ENCODE measurements at regions not wholly inside any gene's neighbourhood (a gene's known extent, or its start where the extent isn't known, plus 50 kb on each side); places are given as distances from the start of the nearest gene placed in this dataset.

DNA sequence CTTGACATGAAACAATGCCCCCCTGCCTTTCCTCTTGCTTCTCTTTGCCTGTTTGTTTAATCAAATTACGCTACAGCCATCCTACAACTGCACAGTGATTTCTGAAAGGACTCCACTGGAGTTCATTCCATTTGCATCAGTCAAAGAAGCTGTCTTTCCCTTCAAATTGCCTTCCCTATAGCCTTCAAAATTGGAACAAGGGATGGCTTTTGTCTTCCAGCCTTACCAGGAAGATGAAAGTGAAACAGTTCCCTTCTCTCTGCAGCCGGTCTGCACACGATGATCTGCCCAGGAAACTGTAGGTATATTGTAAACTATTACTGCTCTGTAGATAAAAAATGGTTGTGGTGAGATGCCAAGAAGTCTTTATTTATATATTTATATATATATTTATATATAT lies 65.6 kb upstream of the ETS2 start:
- no peak overlapping the region for H3K4me3 ChIP-seq (ENCODE audit: low read depth, low read length)
- no peak for DNase-seq (ENCODE audit: low read depth)
- TF ChIP-seq, protein P1, sequence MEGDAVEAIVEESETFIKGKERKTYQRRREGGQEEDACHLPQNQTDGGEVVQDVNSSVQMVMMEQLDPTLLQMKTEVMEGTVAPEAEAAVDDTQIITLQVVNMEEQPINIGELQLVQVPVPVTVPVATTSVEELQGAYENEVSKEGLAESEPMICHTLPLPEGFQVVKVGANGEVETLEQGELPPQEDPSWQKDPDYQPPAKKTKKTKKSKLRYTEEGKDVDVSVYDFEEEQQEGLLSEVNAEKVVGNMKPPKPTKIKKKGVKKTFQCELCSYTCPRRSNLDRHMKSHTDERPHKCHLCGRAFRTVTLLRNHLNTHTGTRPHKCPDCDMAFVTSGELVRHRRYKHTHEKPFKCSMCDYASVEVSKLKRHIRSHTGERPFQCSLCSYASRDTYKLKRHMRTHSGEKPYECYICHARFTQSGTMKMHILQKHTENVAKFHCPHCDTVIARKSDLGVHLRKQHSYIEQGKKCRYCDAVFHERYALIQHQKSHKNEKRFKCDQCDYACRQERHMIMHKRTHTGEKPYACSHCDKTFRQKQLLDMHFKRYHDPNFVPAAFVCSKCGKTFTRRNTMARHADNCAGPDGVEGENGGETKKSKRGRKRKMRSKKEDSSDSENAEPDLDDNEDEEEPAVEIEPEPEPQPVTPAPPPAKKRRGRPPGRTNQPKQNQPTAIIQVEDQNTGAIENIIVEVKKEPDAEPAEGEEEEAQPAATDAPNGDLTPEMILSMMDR (IDR thresholded peaks at IDR 0.05; ENCODE audit: control insufficient read depth, extremely low read depth, insufficient read depth), result no peak

DNA sequence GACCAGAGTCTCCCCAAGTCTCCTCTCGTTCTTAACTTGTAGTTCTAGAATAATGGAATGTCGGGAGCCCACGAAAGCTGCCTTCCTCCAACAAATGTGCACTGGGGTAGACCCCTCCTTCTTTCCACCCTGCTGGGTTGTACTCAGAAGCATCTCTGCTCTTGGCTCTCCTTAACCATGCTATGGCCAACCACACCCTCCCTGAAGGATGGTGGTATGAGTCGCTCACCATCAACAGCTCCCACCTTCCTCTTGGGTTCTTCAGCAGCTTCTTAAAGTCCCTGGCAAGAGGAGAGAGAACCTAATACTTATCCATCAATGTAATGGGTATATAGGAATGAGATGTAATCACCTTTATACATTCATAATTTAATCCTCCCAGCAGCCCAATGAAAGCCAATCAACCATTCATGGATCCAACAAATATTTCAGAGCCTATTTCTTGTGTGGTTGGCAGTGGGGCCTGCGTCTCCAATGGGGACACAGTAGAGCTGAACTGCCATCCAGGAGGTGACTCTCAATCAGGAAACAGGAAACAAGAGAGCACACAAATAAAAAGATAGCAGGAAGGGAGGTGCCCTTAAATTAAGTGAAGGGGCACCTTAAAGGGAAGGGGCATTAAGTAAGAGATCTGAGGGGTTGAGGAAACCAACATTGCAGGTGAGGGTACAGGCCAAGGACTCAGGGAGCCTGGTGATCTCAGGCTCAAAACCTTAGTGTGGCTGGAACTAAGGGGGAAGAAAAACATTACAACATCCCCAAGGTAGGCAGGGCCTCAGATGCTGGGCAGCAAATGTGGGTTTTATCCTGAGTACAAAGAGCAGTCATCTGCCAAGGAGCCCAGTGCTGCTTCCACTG lies 64.4 kb upstream of the ETS2 start:
- TF ChIP-seq, protein P1 (IDR thresholded peaks at IDR 0.05; ENCODE audit: control insufficient read depth, extremely low read depth, insufficient read depth), result no peak
- no peak for DNase-seq (ENCODE audit: low read depth)
- no peak overlapping the region for H3K4me3 ChIP-seq (ENCODE audit: low read depth, low read length)

GRCh38 chr21:38741950-38742256 lies 63.8 kb upstream of the ETS2 start:
- DNase-seq (ENCODE audit: low read depth), result no peak

GRCh38 chr21:38742580-38743260 lies 63.0 kb upstream of the ETS2 start:
- TF ChIP-seq, protein P1 (IDR thresholded peaks at IDR 0.05; ENCODE audit: control insufficient read depth, extremely low read depth, insufficient read depth), result no peak
- DNase-seq (ENCODE audit: low read depth), result no peak
- no peak overlapping the region for H3K4me3 ChIP-seq (ENCODE audit: low read depth, low read length)

More at GRCh38 chr21:38741950-38742256, 63.8 kb upstream of the ETS2 start:
- TF ChIP-seq, protein P1 (IDR thresholded peaks at IDR 0.05; ENCODE audit: control insufficient read depth, extremely low read depth, insufficient read depth), result no peak
- H3K4me3 ChIP-seq (ENCODE audit: low read depth, low read length), result no peak overlapping the region

GRCh38 chr21:38743772-38744529 lies 61.8 kb upstream of the ETS2 start:
- TF ChIP-seq, protein P1 (IDR thresholded peaks at IDR 0.05; ENCODE audit: control insufficient read depth, extremely low read depth, insufficient read depth), result no peak
- no peak for DNase-seq (ENCODE audit: low read depth)
- H3K4me3 ChIP-seq (ENCODE audit: low read depth, low read length), result no peak overlapping the region

DNA sequence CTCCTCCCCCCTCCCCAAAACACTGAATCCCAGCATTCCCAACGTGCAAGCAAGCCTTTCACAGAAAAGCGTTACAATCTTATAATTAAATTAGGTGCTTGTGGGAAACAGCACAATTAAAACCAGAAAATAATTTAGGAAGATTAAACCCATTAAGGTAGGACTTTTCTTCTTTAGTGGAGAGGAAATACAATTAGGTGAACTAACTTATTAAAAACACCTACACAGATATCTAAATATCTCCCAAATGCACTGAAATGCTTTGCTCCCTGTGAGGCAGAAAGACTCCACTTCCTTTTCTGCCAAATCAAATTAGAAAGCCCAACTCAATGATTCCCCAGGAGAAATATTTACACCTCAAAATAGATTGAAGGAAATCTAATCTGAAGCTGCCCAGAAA lies 60.9 kb upstream of the ETS2 start:
- TF ChIP-seq, protein P1 (IDR thresholded peaks at IDR 0.05; ENCODE audit: control insufficient read depth, extremely low read depth, insufficient read depth), result no peak
- no peak for DNase-seq (ENCODE audit: low read depth)

More for the DNA sequence above, 60.9 kb upstream of the ETS2 start:
- H3K4me3 ChIP-seq (ENCODE audit: low read depth, low read length), result no peak overlapping the region
